ENCODE measurements at regions not wholly inside any gene's neighbourhood (a gene's known extent, or its start where the extent isn't known, plus 50 kb on each side); places are given as distances from the start of the nearest gene placed in this dataset.

GRCh38 chr20:24102290-24102689 is 113.7 kb upstream of the GGTLC1 start:
- TF ChIP-seq EP300 (IDR thresholded peaks at IDR 0.05): no peak
- no peak for TF ChIP-seq POLR2A (IDR thresholded peaks at IDR 0.05; ENCODE audit: low read length)
- no peak for TF ChIP-seq RNF2 (IDR thresholded peaks at IDR 0.05; ENCODE audit: borderline replicate concordance, low read depth)
- no peak for TF ChIP-seq MAX (IDR thresholded peaks at IDR 0.05)

Data from A549 (cell line).